ENCODE measurements at regions not wholly inside any gene's neighbourhood (a gene's known extent, or its start where the extent isn't known, plus 50 kb on each side); places are given as distances from the start of the nearest gene placed in this dataset.

DNA sequence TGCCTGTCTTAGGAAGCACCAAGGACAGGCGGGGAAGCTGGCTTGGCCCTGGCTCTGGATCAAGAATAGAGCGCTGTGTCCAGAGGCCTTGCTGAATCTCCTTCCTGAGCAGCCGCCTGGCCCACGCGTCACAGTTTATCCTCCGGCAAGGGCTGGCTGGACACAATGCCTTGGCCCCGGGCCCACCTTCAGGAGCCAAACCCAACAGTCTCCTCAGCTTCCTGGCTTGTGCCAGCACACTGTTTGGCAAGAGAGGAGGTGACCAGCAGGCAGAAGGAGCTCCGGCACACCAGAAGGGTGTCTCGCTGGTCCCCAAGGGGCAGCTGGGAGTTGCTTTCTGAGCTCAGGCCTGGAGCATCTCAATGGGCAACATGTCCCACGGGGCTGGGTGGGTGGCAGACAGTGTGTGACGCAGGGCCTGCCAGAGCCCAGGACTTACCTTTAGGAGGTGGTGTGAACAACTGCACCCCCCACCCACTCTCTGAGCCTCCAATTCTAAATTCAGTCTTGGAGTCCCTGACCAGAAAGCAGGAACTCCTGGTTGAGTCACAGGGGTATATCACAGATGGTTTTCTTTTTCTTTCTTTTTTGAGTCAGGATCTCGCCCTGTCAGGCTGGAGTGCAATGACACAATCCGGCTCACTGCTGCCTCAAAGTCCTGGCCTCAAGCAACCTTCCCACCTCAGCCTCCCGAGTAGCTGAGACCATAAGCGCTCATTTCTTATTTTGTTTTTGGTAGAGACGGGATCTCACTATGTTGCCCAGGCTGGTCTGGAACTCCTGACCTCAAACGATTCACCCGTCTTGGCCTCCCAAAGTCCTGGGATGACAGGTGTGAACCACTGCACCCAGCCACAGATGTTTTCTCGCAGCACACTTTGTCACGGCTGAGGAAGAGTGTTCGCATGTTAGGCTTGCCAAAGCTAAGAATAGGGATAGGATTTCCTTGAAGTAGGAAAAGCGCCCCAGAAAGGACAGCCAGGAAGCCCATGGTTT lies 361.2 kb downstream of the BCOR start:
- intact Hi-C loops (cut with micrococcal nuclease): no loop called here
- Histone ChIP-seq H2AFZ (ENCODE audit: low read depth, low read length, poor library complexity, severe bottlenecking) (no peak overlapping the region), H3K4me2 (ENCODE audit: low read length) (no peak overlapping the region), H3K9me2 (ENCODE audit: insufficient read depth) (no peaks in the 10 kb centered on the region), H3K36me3 (ENCODE audit: control insufficient read depth in 1 of 2, insufficient read depth in 2 of 2, low read length in 2 of 2) (no peaks in the 10 kb centered on the region), H3K4me1 (ENCODE audit: control insufficient read depth in 1 of 2, insufficient read depth in 2 of 2, low read length in 2 of 2) (no peaks in the 10 kb centered on the region), H3K79me2 (ENCODE audit: insufficient read depth, low read length) (no peaks in the 10 kb centered on the region), H3K27me3 (ENCODE audit: insufficient read depth, low read length) (no peaks in the 10 kb centered on the region), H3K9me3 (ENCODE audit: control insufficient read depth in 1 of 2, insufficient read depth in 1 of 2, low read depth in 1 of 2, low read length in 2 of 2) (no peaks in the 10 kb centered on the region), H4K20me1 (ENCODE audit: insufficient read depth) (no peaks in the 10 kb centered on the region), H3K4me3 (replicated peaks in 1 of 2; ENCODE audit: low read depth in 1 of 2, low read length in 2 of 2) (no peak overlapping the region), H3K9ac (ENCODE audit: low read length) (no peak overlapping the region), H3K27ac (ENCODE audit: low read depth, low read length) (no peak overlapping the region)
- TF ChIP-seq RAD21 (IDR thresholded peaks at IDR 0.05; ENCODE audit: low read depth) (no peak), CEBPB (IDR thresholded peaks at IDR 0.05; ENCODE audit: low read depth) (no peak), ZBTB33 (IDR thresholded peaks at IDR 0.05; ENCODE audit: extremely low read depth, insufficient replicate concordance, low read length) (no peak), EZH2 (IDR thresholded peaks at IDR 0.05) (no peak), SRF (IDR thresholded peaks at IDR 0.05; ENCODE audit: low read depth) (no peak), EZH2phosphoT487 (IDR thresholded peaks at IDR 0.05; ENCODE audit: borderline replicate concordance) (no peak), TCF7L2 (IDR thresholded peaks at IDR 0.05; ENCODE audit: borderline replicate concordance, extremely low read depth, insufficient read depth, insufficient read length) (no peak), ELF1 (IDR thresholded peaks at IDR 0.05; ENCODE audit: borderline replicate concordance, low read depth) (no peak), ZFX (IDR thresholded peaks at IDR 0.05) (no peak), ATF3 (IDR thresholded peaks at IDR 0.05) (no peak), YY1 (IDR thresholded peaks at IDR 0.05; ENCODE audit: extremely low read depth, insufficient replicate concordance, low read depth, low read length) (no peak), CTCF (IDR thresholded peaks at IDR 0.05 in 2 of 3, conservative IDR thresholded peaks at IDR 0.05 in 1 of 3; ENCODE audit: borderline replicate concordance in 1 of 3, insufficient read depth in 1 of 3, low read depth in 2 of 3, low read length in 2 of 3) (no peak), POLR2A (IDR thresholded peaks at IDR 0.05; ENCODE audit: borderline replicate concordance, extremely low read depth, insufficient read depth, insufficient read length) (no peak), JUND (IDR thresholded peaks at IDR 0.05) (no peak), POLR2AphosphoS5 (IDR thresholded peaks at IDR 0.05; ENCODE audit: low read depth, low read length) (no peak)
- TF ChIP-seq, protein P1, sequence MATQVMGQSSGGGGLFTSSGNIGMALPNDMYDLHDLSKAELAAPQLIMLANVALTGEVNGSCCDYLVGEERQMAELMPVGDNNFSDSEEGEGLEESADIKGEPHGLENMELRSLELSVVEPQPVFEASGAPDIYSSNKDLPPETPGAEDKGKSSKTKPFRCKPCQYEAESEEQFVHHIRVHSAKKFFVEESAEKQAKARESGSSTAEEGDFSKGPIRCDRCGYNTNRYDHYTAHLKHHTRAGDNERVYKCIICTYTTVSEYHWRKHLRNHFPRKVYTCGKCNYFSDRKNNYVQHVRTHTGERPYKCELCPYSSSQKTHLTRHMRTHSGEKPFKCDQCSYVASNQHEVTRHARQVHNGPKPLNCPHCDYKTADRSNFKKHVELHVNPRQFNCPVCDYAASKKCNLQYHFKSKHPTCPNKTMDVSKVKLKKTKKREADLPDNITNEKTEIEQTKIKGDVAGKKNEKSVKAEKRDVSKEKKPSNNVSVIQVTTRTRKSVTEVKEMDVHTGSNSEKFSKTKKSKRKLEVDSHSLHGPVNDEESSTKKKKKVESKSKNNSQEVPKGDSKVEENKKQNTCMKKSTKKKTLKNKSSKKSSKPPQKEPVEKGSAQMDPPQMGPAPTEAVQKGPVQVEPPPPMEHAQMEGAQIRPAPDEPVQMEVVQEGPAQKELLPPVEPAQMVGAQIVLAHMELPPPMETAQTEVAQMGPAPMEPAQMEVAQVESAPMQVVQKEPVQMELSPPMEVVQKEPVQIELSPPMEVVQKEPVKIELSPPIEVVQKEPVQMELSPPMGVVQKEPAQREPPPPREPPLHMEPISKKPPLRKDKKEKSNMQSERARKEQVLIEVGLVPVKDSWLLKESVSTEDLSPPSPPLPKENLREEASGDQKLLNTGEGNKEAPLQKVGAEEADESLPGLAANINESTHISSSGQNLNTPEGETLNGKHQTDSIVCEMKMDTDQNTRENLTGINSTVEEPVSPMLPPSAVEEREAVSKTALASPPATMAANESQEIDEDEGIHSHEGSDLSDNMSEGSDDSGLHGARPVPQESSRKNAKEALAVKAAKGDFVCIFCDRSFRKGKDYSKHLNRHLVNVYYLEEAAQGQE (IDR thresholded peaks at IDR 0.05; ENCODE audit: low read depth): no peak
- TF ChIP-seq, protein P2, sequence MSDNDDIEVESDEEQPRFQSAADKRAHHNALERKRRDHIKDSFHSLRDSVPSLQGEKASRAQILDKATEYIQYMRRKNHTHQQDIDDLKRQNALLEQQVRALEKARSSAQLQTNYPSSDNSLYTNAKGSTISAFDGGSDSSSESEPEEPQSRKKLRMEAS (IDR thresholded peaks at IDR 0.05): no peak
- no TSS peak for BruUV-seq (replicated peaks)
- DNase-seq (ENCODE audit: low read depth, low spot score): no peak
- ChIA-PET CTCF (no interaction called here), RAD21 (ENCODE audit: low non-redundant PET in 1 of 2, low total read pairs in 2 of 2, uncharacterized antibody in 2 of 2, unreplicated experiment in 2 of 2) (no interaction called here), POLR2A (no interaction called here)
- no peak for ATAC-seq

Data from HCT116 (cell line).